GM12878 (cell line): ENCODE measurements at regions not wholly inside any gene's neighbourhood (a gene's known extent, or its start where the extent isn't known, plus 50 kb on each side); places are given as distances from the start of the nearest gene placed in this dataset.

Experiments
- ATAC-seq: fragments of 200-7000 bp; cut with Tn5 transposase; 3 replicates; pipeline ENCODE4 v1.9.1; 2020; ENCODE audit warnings: mild to moderate bottlenecking, moderate library complexity
- BruUV-seq: library from RNA; stranded (reverse); fragments of 400-500 nt; replicated peaks from 2 replicates; lab custom pipeline; 2021; lab: Mats Ljungman, UMichigan
- CTCF ChIA-PET: fragments of 300-600 bp; sonication (Branson Sonifier 250); formaldehyde crosslinking; extraction: SDS; loops from one replicate; lab custom pipeline; 2021; ENCODE audit warnings: inconsistent platforms; lab: Yijun Ruan, JAX
- POLR2A ChIA-PET: fragments of 350-600 bp; formaldehyde crosslinking; extraction: SDS; loops from one replicate; lab custom pipeline; 2021; ENCODE audit warnings: inconsistent platforms; lab: Charles Lee
- RAD21 ChIA-PET: fragments of 300-600 bp; sonication (Branson Sonifier 250); formaldehyde crosslinking; loops from one replicate; lab custom pipeline; 2023; ENCODE audit warnings: antibody characterized with exemption; ENCODE audit not compliant: unreplicated experiment; lab: Charles Lee
- SMC1A ChIA-PET: fragments of 300-600 bp; sonication (Branson Sonifier 250); formaldehyde crosslinking; loops from one replicate; lab custom pipeline; 2023; ENCODE audit not compliant: unreplicated experiment, uncharacterized antibody; lab: Charles Lee
- DNase-seq: peaks from one replicate; pipeline ENCODE4 v3.0.0-alpha.2; 2011; ENCODE audit warnings: low read depth, low spot score
- FAIRE-seq: peaks from 3 replicates; lab custom pipeline; 2011; peaks lifted over from hg19 to GRCh38; lab: Jason Lieb, UNC
- H2AFZ ChIP-seq: 2 replicates; pipeline ENCODE4 v1.6.0; 2011; ENCODE audit warnings: low read depth, low read length, control low read depth; ENCODE audit not compliant: control insufficient read depth
- H3K27ac ChIP-seq: 2 replicates; pipeline ENCODE4 v1.5.1; 2011; ENCODE audit warnings: control low read depth; ENCODE audit not compliant: control insufficient read depth, insufficient read depth
- H3K27me3 ChIP-seq, 2 experiments: replicated peaks in 1 of 2; 2 replicates each; pipeline versions ENCODE4 v1.6.0 to v1.6.1; 2011; ENCODE audit warnings: low read length in 1 of 2; ENCODE audit not compliant: control insufficient read depth in 2 of 2, insufficient read depth in 2 of 2
- H3K36me3 ChIP-seq, 2 experiments: 2 replicates each; pipeline ENCODE4 v1.5.1; 2011; ENCODE audit warnings: low read length in 1 of 2; ENCODE audit not compliant: control insufficient read depth in 2 of 2, insufficient read depth in 2 of 2
- H3K4me1 ChIP-seq: 2 replicates; pipeline ENCODE4 v1.6.1; 2011; ENCODE audit warnings: mild to moderate bottlenecking, low read length, moderate library complexity, mixed read lengths; ENCODE audit not compliant: control insufficient read depth, insufficient read depth
- H3K4me2 ChIP-seq: 2 replicates; pipeline ENCODE4 v1.6.0; 2011; ENCODE audit warnings: control low read depth; ENCODE audit not compliant: control insufficient read depth, insufficient read depth
- H3K4me3 ChIP-seq: fragments of 200-600 bp; sonication (generic); 2 replicates; pipeline ENCODE4 v1.5.1; 2016
- H3K79me2 ChIP-seq: 2 replicates; pipeline ENCODE4 v1.6.0; 2011; ENCODE audit warnings: low read length; ENCODE audit not compliant: control insufficient read depth, insufficient read depth
- H3K9ac ChIP-seq: 2 replicates; pipeline ENCODE4 v1.8.0; 2011; ENCODE audit warnings: low read length, control low read depth, mixed read lengths; ENCODE audit not compliant: control insufficient read depth, insufficient read depth
- H3K9me3 ChIP-seq: replicated peaks from 3 replicates; pipeline ENCODE4 v1.5.1; 2011; ENCODE audit warnings: mild to moderate bottlenecking, low read length; ENCODE audit not compliant: control insufficient read depth, insufficient read depth
- H4K20me1 ChIP-seq: 2 replicates; pipeline ENCODE4 v1.6.0; 2011; ENCODE audit not compliant: control insufficient read depth, insufficient read depth
- BRCA1 ChIP-seq: IDR thresholded peaks from 2 replicates; pipeline ENCODE4 v1.6.1; 2011; ENCODE audit warnings: low read depth, low read length, improper control_type of control experiment
- CBFB ChIP-seq: IDR thresholded peaks from 2 replicates; pipeline ENCODE4 v1.6.1; 2016; ENCODE audit warnings: antibody characterized with exemption, low read depth
- CHD2 ChIP-seq: IDR thresholded peaks from 2 replicates; pipeline ENCODE4 v1.6.1; 2011; ENCODE audit warnings: low read depth, low read length, improper control_type of control experiment, borderline replicate concordance
- ETV6 ChIP-seq, 2 experiments: fragments of 450-650 bp in 1 of 2; IDR thresholded peaks in 1 of 2; conservative IDR thresholded peaks in 1 of 2; 2 replicates each; pipeline ENCODE4 v1.6.1; 2014; ENCODE audit warnings: antibody characterized with exemption in 1 of 2, borderline replicate concordance in 1 of 2, low read depth in 1 of 2, mild to moderate bottlenecking in 1 of 2, moderate library complexity in 1 of 2
- HCFC1 ChIP-seq: fragments of 150-350 bp; IDR thresholded peaks from 2 replicates; pipeline ENCODE4 v1.6.1; 2014; ENCODE audit warnings: low read length
- KAT2A ChIP-seq: conservative IDR thresholded peaks from 2 replicates; pipeline ENCODE4 v1.6.1; 2011; ENCODE audit warnings: low read depth, low read length; ENCODE audit not compliant: control insufficient read depth
- KDM1A ChIP-seq: fragments of 200-600 bp; sonication (generic); IDR thresholded peaks from 2 replicates; pipeline ENCODE4 v1.6.1; 2016; ENCODE audit warnings: borderline replicate concordance
- MTA3 ChIP-seq: IDR thresholded peaks from 2 replicates; pipeline ENCODE4 v1.6.1; 2012; ENCODE audit warnings: low read length, inconsistent platforms, borderline replicate concordance
- RCOR1 ChIP-seq: conservative IDR thresholded peaks from 2 replicates; pipeline ENCODE4 v1.6.1; 2012; ENCODE audit warnings: low read depth, low read length, improper control_type of control experiment
- RFX5 ChIP-seq: IDR thresholded peaks from 2 replicates; pipeline ENCODE4 v1.6.1; 2011; ENCODE audit warnings: low read depth, low read length, improper control_type of control experiment
- WGBS: methylation state at CpG from one replicate; pipeline ENCODE4 v1.1.6; 2016; ENCODE audit warnings: low lambda C conversion rate; ENCODE audit not compliant: insufficient replicate concordance, insufficient coverage; ENCODE audit errors: missing lambda C conversion rate; 5-methylcytosine and 5-hydroxymethylcytosine counted together
- in situ Hi-C: fragments of 300-500 bp; cut with MboI; formaldehyde crosslinking; loops from 9 replicates; pipeline ENCODE4 v1.14.3; 2018; ENCODE audit warnings: mixed read lengths
- intact Hi-C: fragments of 100-400 bp; cut with micrococcal nuclease; formaldehyde crosslinking; loops from one replicate; pipeline ENCODE4 v1.14.2; 2022; ENCODE audit not compliant: unreplicated experiment

GRCh38 chr1:189644970-189645369 lies 832.7 kb downstream of the BRINP3 start:
- ATAC-seq = no peak
- whole genome bisulfite sequencing = 63% methylated on average over 4 of the region's 4 CpGs
- ChIA-PET CTCF (interaction anchor here (0.7 kb wide), 1 partner anchor 430 kb away, joined by 3 read pairs; no protein-coding TSS in a partner anchor), SMC1A (no interaction called here), RAD21 (no interaction called here), POLR2A (no interaction called here)
- H3K27ac ChIP-seq = no peak overlapping the region
- H3K9ac ChIP-seq = no peak overlapping the region
- TF ChIP-seq CBFB (no peak), HCFC1 (no peak), CHD2 (no peak), MTA3 (no peak), KAT2A (no peak), BRCA1 (no peak), ETV6 (conservative IDR thresholded peaks at IDR 0.05 in 1 of 2, IDR thresholded peaks at IDR 0.05 in 1 of 2; ENCODE audit: borderline replicate concordance in 1 of 2, low read depth in 1 of 2) (no peak), RCOR1 (no peak), RFX5 (no peak), KDM1A (no peak)
- H3K4me1 ChIP-seq = no peaks in the 10 kb centered on the region
- H2AFZ ChIP-seq = no peak overlapping the region
- no peaks in the 10 kb centered on the region for H3K79me2 ChIP-seq
- no peaks in the 10 kb centered on the region for H4K20me1 ChIP-seq
- no peak for FAIRE-seq
- H3K9me3 ChIP-seq = no peaks in the 10 kb centered on the region
- intact Hi-C loops (no loop called here), in situ Hi-C loops (no loop called here)
- H3K36me3 ChIP-seq = no peaks in the 10 kb centered on the region
- no peaks in the 10 kb centered on the region for H3K27me3 ChIP-seq
- H3K4me2 ChIP-seq = no peak overlapping the region
- no peak overlapping the region for H3K4me3 ChIP-seq
- no TSS peak for BruUV-seq
- DNase-seq = no peak
